Panc1 (cell line): ENCODE measurements at regions not wholly inside any gene's neighbourhood (a gene's known extent, or its start where the extent isn't known, plus 50 kb on each side); places are given as distances from the start of the nearest gene placed in this dataset.

Source experiments
- CTCF ChIP-seq: fragments of 450-650 bp; IDR thresholded peaks from 2 replicates; pipeline ENCODE4 v1.5.1; 2017; ENCODE audit warnings: mild to moderate bottlenecking
- POLR2AphosphoS5 ChIP-seq: IDR thresholded peaks from 2 replicates; pipeline ENCODE4 v1.6.1; 2012; ENCODE audit warnings: mild to moderate bottlenecking, low read depth, low read length, moderate library complexity
- REST ChIP-seq, 2 experiments: IDR thresholded peaks; 2 replicates each; pipeline ENCODE4 v1.6.1; 2011 to 2012; ENCODE audit warnings: low read depth in 2 of 2, control low read depth in 1 of 2, low read length in 1 of 2, mild to moderate bottlenecking in 1 of 2, moderate library complexity in 1 of 2; ENCODE audit not compliant: insufficient read depth in 1 of 2

GRCh38 chr7:131066635-131067034 is 261.0 kb upstream of the MKLN1 start:
- TF ChIP-seq CTCF (no peak), POLR2AphosphoS5 (no peak), REST (IDR thresholded peaks at IDR 0.05; ENCODE audit: insufficient read depth in 1 of 2, low read depth in 2 of 2, low read length in 1 of 2) (no peak)
